ENCODE measurements at regions not wholly inside any gene's neighbourhood (a gene's known extent, or its start where the extent isn't known, plus 50 kb on each side); places are given as distances from the start of the nearest gene placed in this dataset.

DNA sequence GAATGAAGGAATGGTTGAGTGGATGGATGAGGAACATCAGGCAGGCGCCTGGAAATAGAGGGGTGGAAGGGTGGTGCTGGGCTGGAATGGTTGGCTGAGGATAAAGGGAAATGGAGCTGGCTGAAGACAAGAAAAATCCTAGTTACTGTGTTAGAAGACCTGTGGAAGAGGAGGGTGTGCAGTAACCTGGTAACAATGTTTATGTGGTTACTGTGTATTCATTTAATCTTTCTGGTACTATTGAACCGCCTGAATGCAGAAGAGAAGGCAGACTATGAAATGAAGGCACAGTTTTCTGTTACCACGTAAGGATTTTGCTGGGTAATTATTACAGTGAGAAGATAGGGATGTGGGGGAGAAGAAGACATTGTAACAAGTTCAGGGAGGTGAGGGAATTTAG lies 110.3 kb upstream of the MGAT5 start:
- no peak for DNase-seq (ENCODE audit: low read depth)

DNA sequence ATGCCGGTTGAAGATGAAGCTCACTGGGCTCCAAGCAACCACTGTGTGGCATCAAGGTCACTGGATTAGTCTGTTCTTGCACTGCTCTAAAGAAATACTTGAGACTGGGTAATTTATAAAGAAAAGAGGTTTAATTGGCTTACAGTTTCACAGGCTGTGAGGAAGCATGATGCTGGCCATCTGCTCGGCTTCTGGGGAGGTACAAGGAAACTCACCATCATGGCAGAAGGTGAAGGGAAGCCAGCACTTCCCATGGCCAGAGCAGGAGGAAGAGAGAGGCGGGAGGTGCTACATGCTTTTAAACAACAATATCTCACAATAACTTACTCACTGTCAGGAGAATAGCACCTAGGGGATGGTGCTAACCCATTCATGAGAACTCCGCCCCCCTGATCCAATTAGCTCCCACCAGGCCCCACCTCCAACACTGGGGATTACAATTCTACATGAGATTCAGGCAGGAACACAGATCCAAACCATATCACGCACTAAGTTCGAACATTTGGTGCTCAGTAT lies 109.7 kb upstream of the MGAT5 start:
- no peak for DNase-seq (ENCODE audit: low read depth)

DNA sequence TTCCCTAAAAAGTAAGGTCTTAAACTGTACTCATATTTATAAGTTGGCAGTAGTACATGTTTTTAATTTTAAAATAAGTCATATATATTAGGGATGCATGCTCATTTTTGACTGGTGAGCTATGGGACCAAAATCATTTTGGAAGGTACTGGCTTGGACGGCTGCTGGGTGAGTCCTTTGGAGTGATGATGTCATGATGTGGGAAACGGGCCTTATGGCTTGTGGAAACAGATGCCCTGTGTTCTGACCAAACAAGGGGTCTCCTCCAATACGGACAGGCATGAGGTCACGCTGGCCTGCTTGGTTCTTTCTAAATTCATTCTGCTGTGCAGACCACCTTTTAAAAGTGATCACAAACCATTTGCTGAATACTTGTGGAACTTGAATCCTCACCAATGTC lies 109.2 kb upstream of the MGAT5 start:
- DNase-seq (ENCODE audit: low read depth): no peak

DNA sequence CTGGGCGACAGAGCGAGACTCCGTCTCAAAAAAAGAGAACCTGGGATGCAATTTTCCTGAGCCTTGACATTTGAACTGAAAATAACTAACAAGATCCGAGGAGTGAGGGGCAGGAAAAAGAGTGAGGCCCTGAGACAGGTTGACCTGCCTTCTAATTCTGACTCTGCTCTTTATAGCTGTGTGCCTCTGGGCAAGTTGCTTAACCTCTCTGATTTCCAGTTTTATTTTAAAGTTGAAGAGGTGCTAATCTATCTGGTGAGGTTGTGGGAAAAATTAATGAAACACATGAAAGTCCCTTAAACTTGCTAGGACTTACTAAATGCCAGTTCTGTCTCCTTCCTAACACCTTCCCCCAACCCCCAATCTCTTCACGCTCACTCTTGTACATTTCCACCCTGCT lies 108.4 kb upstream of the MGAT5 start:
- DNase-seq (ENCODE audit: low read depth): no peak

DNA sequence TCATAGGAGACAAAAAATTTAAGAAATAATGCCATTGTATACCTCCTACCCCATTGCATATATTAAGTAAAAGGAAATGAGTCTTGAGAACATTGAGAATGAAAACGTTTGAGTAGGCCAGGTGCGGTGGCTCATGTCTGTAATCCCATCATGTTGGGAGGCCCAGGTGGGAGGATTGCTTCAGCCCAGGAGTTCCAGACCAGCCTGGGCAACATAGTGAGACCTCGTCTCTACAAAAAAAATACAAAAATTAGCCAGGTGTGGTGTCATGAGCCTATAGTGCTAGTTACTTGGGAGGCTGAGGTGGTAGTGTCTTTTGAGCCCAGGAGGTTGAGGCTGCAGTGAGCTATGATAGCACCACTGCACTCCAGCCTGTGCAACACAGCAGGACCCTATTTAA lies 107.7 kb upstream of the MGAT5 start:
- DNase-seq (ENCODE audit: low read depth): no peak

DNA sequence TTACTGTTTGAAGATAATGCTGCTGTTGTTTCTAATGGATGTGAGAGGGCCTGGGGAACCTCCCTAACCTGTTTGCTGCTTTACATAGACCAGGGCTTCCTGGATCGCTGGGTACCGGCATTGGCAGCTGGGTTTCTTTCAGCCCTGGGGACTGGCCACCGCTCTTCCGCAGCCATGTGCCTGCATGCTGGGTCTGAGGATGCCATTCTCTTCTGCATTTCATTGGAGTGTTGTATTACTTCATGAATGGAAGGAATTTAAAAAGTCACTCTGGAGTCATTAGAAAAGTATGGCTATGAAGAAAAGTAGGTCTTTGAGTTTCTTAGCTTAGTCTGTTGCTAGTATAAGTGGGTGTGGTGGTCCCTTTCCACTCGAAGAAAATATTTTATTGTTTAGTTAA lies 107.3 kb upstream of the MGAT5 start:
- DNase-seq (ENCODE audit: low read depth): no peak

DNA sequence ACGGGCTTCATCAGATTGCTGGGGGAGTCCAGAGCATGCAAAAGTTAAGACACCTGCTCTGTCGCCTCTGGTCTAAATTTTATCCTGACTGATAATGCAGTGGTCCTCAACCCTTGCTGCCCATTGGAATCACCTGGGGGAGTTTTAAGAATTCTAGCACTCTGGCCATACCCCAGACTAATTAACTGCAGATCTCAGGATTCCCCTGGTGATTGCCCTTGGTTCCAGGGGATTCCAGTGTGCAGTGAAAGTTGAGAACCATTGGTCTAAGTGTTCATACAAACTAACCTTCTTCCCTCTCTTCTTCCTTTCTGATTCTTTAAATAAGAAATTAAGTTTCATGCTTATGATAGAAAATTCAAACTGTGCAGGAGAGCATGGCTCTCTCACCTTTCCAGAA lies 105.7 kb upstream of the MGAT5 start:
- no peak for DNase-seq (ENCODE audit: low read depth)

DNA sequence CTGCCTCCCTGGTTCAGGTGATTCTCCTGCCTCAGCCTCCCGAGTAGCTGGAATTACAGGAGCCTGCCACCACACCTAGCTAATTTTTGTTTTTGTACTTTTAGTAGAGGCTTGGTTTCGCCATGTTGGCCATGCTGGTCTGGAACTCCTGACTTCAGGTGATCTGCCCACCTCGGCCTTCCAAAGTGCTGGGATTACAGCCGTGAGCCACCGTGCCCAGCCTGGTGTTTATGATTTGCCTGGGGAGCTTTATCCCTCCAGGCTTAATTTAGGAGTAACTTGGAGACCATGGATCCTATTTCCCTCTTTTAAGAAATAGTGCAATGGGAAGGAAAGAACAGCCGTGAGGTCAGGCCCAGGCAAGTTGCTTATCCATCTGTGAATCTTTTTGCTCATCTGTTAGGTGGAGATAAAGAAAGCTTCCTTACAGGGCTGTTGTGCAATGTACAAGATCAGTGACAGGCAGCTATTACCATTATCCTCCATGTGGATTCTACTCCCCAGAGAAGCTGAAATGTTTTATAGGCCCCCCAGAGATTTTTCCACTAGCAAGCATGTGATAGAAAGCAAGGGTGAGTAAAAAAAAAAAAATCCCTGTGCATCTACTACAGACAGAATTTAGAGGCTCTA lies 104.9 kb upstream of the MGAT5 start:
- DNase-seq (ENCODE audit: low read depth): no peak

DNA sequence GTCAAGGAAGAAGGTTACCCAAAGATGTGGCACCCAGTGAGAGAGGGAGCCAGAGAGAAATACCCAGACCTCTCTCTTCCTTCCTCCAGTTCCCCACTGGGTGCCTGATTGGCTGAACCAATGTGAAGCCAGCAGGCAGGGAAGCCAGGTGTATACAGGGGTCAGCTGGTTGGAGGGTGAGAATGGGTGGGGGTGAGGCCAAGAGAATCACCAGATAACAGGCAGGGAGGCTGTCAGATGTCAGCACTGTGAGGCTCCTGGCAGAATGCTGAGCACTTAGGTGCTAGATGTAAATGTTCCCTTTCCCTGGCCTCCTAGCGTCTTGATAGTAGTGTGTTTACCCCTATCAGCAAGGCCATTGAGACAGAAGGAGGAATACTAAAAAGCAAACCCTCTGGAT lies 104.0 kb upstream of the MGAT5 start:
- no peak for DNase-seq (ENCODE audit: low read depth)

DNA sequence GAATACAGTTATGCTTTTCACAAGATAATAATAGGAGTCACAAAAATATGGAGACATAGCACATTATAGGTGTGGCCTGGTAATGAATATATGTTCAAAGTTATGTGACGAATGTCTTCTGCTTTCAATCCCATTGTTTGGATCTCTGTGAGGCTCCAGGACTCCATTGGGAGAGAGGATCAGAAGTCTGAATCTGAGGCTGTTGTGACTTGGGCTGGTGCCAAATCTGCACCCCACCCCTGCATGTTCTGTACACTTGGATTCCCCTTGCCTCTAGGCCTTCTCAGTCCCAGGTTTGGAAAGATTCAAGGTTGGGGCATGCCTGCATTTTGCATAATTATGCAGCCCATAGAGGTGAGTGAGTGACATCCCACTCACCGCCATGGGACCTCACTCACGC lies 103.1 kb upstream of the MGAT5 start:
- DNase-seq (ENCODE audit: low read depth): no peak

DNA sequence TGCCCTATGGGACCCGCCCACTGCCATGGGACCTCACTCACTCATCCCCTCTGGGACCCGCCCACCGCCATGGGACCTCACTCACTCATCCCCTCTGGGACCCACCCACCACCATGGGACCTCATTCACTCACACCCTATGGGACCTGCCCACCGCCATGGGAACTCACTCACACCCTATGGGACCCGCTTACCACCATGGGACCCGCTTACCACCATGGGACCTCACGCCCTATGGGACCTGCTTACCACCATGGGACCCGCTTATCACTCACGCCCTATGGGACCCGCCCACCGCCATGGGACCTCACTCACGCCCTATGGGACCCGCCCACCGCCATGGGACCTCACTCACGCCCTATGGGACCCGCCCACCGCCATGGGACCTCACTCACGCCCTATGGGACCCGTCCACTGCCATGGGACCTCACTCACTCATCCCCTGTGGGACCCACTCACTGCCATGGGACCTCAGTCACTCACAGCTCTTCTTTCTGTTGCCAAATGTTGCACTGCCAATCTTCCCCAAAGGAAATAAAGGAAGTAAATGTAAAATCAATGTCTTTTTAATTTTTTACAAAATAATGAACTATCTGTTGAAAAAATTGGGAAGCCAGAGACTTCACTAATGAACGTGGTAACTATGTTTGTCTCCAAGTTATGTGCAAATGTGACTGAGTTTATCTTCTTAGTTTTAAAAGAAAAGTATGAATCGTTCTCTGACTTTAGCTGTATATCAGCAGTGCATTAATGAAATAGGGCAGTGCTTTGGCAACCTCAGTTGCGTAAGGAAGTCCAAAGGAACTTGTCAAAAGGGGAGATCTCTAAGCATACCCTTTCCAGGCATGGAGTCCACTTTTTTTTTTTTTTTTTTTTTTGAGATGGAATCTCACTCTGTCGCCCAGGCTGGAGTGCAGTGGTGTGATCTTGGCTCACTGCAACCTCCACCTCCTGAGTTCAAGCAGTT lies 101.5 kb upstream of the MGAT5 start:
- DNase-seq (ENCODE audit: low read depth): no peak

DNA sequence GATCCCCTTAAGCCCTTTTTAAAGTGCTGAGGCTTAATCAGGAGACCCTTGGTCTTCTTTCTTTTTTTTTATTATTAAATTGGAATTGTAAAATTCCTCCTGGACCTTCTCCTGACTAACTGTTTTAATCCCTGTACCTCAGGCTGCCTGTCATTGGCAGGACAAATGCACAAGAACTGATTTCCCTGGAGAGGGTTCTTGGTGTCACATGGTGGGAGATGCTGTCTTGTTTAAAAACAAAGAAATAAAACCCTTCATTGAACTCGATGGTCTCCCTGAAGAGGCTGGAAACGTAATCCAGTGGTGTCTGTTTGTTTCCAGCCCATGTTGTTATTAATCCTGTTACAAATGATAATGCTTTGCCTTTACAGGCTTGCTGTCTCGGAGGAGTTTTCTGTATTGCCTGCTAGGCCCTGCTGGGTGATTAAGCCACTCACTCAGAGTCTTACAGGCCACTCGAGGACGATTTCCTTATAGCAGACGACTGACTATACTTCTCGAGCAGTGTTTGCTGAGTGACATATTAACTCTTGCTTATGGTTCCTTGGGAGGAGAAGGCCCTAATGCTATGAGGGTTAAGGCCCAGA lies 100.5 kb upstream of the MGAT5 start:
- no peak for DNase-seq (ENCODE audit: low read depth)

DNA sequence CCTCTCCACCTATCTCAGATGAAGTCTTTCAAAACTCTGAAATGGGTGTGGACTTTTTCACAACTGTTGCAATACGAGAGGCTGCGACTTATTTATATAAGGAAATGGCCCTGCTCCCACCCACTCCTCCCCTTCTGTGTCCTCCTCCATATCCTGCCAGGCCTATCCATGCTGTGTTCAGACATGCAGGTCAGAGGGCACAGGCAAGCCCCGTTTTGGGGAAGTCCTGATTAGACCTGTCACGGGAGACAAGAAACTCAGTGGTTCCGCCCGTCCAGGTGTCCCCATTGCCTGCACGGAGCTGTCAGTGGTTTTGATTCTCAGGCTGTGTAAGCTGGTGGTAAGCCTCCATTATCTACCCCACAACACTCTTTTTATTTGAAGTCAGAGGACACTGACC lies 99.6 kb upstream of the MGAT5 start:
- DNase-seq (ENCODE audit: low read depth): no peak

DNA sequence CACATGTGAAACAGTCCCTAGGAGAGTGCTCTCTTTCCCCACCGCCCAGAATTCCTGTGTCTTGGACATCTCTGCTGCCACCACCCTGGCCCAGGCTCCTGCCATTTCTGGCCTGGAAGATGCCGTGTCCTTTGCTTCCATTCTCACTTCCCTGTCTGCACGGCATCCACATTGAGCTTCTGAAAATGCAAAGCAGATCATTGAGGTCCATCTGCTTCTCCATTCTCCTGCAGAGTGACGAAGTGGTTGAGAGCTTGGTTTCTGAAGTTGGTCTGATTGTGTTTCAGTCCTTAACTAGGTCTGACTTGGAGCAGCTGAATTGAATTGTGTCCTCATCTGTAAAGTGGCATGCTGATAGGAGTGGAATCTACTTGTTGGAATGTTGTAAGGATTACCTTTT lies 98.7 kb upstream of the MGAT5 start:
- no peak for DNase-seq (ENCODE audit: low read depth)

DNA sequence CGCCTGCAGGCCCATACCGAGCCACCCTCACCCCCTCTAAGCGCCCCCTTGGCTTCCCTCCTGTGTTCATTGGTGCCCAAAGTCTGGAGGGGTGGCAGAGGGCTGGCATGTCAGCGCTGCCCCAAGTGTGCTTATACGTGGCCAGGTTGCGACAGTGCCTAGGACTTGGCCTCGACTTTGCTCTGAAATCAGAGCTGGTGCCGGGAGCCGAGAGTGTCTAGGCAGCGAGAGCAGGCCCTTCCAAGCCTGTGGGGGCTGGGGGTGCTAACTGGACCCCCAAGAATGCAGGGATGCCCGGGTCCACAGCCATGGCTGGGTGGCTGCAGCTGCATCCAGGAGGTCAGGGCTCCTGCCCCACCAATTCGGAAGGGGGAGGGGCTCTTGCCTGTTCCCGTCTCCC lies 95.6 kb upstream of the MGAT5 start:
- DNase-seq (ENCODE audit: low read depth): no peak

DNA sequence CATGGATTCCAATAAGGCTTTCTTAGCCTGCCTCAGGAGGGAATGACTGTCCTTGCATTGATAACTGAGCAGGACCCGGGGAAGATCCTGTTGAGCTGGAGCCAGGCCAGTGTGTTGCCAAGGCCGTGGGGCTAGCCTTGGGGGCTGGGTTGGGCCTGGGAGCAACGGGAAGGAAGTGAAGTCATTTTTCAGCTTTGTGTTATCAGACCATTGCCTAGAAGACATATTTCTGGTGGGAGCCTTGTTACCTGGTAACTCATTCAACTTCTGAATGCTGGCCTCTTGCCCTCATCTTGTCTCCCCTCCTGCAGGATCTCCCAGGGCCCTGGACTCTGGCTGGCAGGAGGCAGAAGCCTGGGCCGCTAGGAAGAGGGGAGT lies 92.7 kb upstream of the MGAT5 start:
- no peak for DNase-seq (ENCODE audit: low read depth)

DNA sequence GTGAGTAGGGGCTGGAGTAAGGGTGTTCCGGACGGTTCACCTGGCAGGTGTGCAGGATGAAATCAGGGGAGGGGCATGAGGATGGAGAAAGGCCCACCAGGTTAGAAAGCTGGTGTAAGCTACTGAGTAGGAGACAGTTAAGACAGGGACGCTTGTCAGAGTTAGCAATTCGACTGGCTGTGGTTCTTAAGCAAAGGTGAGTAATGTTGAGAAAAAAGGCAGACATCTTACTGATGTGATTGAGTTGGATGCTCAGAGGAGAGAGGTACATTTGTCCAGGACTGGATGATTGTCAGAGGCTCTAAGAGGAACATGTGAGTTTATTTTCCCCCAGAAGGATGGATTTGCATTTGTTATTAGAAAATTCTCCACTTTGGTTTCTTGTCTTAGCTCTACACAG lies 90.5 kb upstream of the MGAT5 start:
- no peak for DNase-seq (ENCODE audit: low read depth)

DNA sequence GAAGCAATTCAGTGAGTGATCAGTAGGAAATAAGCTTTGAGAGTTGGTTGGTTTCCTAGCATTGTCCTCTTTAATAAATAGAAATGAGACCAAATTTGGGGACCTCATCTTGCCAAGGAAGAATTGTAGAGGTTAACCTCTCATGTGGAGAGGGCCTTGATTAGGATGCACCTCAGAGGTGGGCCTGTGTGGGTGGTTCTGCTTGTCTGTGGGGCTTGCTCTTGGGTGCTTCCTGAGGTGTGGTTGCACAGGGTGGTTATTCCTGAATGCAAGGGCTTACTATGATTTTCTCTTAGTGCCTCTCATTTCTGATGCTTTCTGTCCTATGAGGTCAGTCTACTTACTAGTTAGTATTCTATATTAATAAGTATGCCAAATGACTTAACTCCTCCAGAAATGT lies 89.6 kb upstream of the MGAT5 start:
- DNase-seq (ENCODE audit: low read depth): no peak

DNA sequence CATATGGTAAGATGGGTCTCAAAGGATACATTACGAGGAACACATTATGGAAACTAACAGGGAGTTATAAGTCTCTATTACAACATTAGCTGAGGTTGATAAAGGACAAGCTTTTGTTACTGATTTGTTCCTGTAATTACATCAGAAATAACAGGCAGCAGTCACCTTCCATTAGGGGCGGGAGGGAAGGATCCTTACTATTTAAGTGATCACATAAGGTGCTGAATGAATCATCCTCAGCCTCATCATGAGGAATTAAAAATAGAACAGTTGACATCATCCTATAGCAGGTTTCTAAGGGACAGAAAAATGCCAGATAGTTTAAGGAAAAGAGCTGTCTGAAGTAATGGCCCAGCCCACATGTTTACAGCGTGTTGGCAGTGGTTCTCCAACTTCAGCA lies 86.9 kb upstream of the MGAT5 start:
- DNase-seq (ENCODE audit: low read depth): no peak

DNA sequence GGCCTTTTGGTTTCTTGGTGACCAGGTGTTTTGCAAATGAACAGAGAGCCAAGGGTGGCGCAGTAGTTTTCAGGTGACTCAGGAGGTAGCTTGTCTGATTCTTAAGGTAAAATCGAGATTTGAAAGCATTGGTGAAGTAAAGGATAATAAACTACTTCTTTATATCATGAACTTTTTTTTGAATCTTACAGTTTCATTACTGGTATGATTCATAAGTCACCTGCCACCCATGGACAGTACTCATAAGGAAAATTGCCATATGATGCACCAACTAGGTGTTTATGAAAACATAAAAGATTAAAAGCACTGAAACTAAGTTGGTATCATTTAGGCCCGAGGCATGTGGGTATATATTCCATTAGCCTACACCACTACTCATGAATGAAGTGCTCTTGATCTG lies 84.1 kb upstream of the MGAT5 start:
- no peak for DNase-seq (ENCODE audit: low read depth)

DNA sequence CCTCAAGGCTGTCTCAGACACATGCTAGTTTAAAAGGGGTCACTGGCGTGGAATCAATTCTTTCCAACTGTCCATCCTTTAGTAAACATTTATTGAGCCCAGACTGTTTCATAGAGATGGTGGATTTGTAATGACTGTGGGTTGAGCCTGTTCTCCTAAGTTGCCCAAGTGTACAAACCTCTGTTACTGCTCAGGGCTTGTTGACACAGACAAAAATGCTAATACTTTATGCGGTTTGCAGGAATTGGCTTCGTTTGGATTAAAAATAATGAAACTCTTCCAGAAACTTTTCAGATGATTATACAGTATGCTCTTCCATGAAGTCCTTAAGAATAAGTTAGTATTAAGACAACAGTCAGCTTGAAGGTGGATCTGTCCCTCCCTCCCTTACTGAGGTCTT lies 83.6 kb upstream of the MGAT5 start:
- DNase-seq (ENCODE audit: low read depth): no peak

DNA sequence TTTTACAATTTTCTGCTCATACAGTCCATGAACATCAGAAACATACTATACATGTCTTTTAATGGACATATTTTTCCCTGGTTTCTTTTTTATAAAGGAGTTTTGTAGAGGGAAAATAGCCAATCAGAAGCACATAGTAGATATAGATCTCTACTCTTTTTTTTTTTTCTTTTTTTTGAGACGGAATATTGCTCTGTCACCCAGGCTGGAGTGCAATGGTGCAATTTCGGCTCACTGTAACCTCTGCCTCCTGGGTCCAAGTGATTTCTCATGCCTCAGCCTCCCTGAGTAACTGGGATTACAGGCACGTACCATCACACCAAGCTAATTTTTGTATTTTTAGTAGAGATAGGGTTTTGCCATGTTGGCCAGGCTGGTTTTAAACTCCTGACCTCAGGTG lies 83.2 kb upstream of the MGAT5 start:
- no peak for DNase-seq (ENCODE audit: low read depth)

DNA sequence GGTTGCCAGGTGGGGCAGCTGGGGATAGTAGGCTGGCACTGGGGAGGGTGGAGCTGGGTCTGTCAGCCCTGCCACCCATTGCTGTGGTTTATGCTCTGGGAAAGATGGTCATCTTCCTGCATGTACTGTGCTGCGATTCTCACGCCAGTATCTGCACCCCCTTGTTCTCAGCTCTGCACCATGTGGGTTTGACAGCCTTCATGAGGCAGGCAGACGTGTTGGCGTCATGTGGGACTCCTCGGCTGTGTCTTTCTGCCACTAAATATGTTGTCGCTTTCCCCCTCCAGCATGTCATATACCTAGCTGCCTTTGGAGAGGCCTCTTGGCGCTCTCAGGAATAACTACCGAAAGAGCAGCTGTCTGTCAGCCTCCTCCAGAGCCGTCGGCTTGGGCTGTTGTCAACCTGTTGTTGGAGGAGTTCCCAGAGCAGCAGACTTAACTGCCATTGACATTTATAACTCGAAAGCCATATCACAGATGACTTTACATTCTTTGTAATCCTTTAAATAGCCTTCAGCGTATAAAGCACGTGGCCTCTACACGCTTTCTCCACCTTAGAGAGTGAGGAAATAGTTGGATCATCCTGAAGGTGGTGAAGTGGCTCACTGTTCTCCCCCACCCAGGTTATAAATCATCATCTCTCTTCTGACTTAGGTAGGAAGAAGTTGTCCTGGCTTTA lies 80.4 kb upstream of the MGAT5 start:
- DNase-seq (ENCODE audit: low read depth): no peak
